CD4-positive, alpha-beta T cell (primary cell): ENCODE measurements at regions not wholly inside any gene's neighbourhood (a gene's known extent, or its start where the extent isn't known, plus 50 kb on each side); places are given as distances from the start of the nearest gene placed in this dataset.
A peak's percentile ranks its signal among the peaks of the same experiment; 100 is the strongest.

Experiments used
- ATAC-seq: fragments of 200-7000 bp; cut with Tn5 transposase; one replicate; pipeline ENCODE4 v1.10.0; 2022; ENCODE audit warnings: mild to moderate bottlenecking; ENCODE audit not compliant: poor library complexity
- CTCF ChIA-PET: fragments of 350-600 bp; sonication (Branson Sonifier 250); formaldehyde crosslinking; loops from one replicate; lab custom pipeline; 2021; ENCODE audit warnings: antibody characterized with exemption, inconsistent platforms; lab: Charles Lee
- POLR2A ChIA-PET: fragments of 350-600 bp; sonication (Branson Sonifier 250); formaldehyde crosslinking; loops from one replicate; lab custom pipeline; 2021; ENCODE audit warnings: antibody characterized with exemption, inconsistent platforms; lab: Charles Lee
- DNase-seq, 14 experiments: peaks; one replicate each; pipeline ENCODE4 v3.0.0-alpha.2; 2013 to 2020; ENCODE audit warnings: mixed read lengths in 2 of 14
- H3K27ac ChIP-seq, 2 donors: one replicate each; pipeline versions ENCODE4 v1.5.1 to v1.7.0; 2013; ENCODE audit warnings: low read length in 2 of 2, low read depth in 1 of 2, mild to moderate bottlenecking in 1 of 2
- H3K27me3 ChIP-seq, 2 experiments: 1 replicate in 1 of 2; 2 replicates in 1 of 2; pipeline versions ENCODE4 v1.6.1 to v1.7.0; 2013; ENCODE audit warnings: low read length in 2 of 2, control low read depth in 1 of 2, mild to moderate bottlenecking in 1 of 2, moderate library complexity in 1 of 2; ENCODE audit not compliant: insufficient read depth in 2 of 2, control insufficient read depth in 1 of 2
- H3K36me3 ChIP-seq: one replicate; pipeline ENCODE4 v1.6.1; 2013; ENCODE audit warnings: low read length, control low read depth; ENCODE audit not compliant: insufficient read depth
- H3K4me1 ChIP-seq: one replicate; pipeline ENCODE4 v1.6.1; 2013; ENCODE audit warnings: low read length, control low read depth; ENCODE audit not compliant: insufficient read depth
- H3K4me3 ChIP-seq: one replicate; pipeline ENCODE4 v1.5.1; 2013; ENCODE audit warnings: mild to moderate bottlenecking, low read length, moderate library complexity
- H3K9me3 ChIP-seq, 2 experiments: 1 replicate in 1 of 2; 2 replicates in 1 of 2; pipeline versions ENCODE4 v1.6.1 to v1.7.0; 2013; ENCODE audit warnings: low read length in 2 of 2, mild to moderate bottlenecking in 2 of 2, control low read depth in 1 of 2, moderate library complexity in 1 of 2; ENCODE audit not compliant: control insufficient read depth in 1 of 2, insufficient read depth in 1 of 2
- H3K27ac Mint-ChIP-seq: one replicate; pipeline ENCODE4 v1.8.0; 2020; ENCODE audit warnings: mixed read lengths
- H3K27me3 Mint-ChIP-seq: one replicate; pipeline ENCODE4 v1.8.0; 2021; ENCODE audit warnings: mixed read lengths
- H3K36me3 Mint-ChIP-seq: one replicate; pipeline ENCODE4 v1.8.0; 2021; ENCODE audit warnings: low read depth, mixed read lengths
- H3K4me1 Mint-ChIP-seq: one replicate; pipeline ENCODE4 v1.8.0; 2021; ENCODE audit warnings: low read depth, mixed read lengths
- H3K4me3 Mint-ChIP-seq: one replicate; pipeline ENCODE4 v1.8.0; 2020; ENCODE audit warnings: mild to moderate bottlenecking, mixed read lengths
- H3K9me3 Mint-ChIP-seq: one replicate; pipeline ENCODE4 v1.8.0; 2020; ENCODE audit warnings: mixed read lengths
- intact Hi-C, 2 experiments: fragments of 100-400 bp; cut with DNase I in 1 of 2; cut with micrococcal nuclease in 1 of 2; formaldehyde crosslinking; loops; one replicate each; pipeline versions ENCODE4 v1.15.1 to v1.9.0; 2023 to 2025; cut with DNase I, micrococcal nuclease
- TF ChIP-seq, protein P1 (sequence below): fragments of 200-600 bp; IDR thresholded peaks from one replicate; pipeline ENCODE4 v1.8.0; 2022; ENCODE audit warnings: antibody characterized with exemption, mild to moderate bottlenecking

- intact Hi-C loops: no loop called here
- Histone ChIP-seq H3K4me3 (no peak overlapping the region), H3K27me3 (peaks cover 0 to 3% of the 10 kb centered on the region in 2 experiments), H3K27ac (no peak overlapping the region), H3K9me3 (peaks cover 0 to 12% of the 10 kb centered on the region in 2 experiments), H3K4me1 (no peaks in the 10 kb centered on the region), H3K36me3 (no peaks in the 10 kb centered on the region)
- peaks cover 5% of the 10 kb centered on the region for H3K27me3 Mint-ChIP-seq
- DNase-seq (no peak), ATAC-seq (no peak)
- POLR2A ChIA-PET: no interaction called here
- H3K4me3 Mint-ChIP-seq: no peak overlapping the region
- H3K9me3 Mint-ChIP-seq: peaks cover 5% of the 10 kb centered on the region
- CTCF ChIA-PET: no interaction called here
- TF ChIP-seq, protein P1, sequence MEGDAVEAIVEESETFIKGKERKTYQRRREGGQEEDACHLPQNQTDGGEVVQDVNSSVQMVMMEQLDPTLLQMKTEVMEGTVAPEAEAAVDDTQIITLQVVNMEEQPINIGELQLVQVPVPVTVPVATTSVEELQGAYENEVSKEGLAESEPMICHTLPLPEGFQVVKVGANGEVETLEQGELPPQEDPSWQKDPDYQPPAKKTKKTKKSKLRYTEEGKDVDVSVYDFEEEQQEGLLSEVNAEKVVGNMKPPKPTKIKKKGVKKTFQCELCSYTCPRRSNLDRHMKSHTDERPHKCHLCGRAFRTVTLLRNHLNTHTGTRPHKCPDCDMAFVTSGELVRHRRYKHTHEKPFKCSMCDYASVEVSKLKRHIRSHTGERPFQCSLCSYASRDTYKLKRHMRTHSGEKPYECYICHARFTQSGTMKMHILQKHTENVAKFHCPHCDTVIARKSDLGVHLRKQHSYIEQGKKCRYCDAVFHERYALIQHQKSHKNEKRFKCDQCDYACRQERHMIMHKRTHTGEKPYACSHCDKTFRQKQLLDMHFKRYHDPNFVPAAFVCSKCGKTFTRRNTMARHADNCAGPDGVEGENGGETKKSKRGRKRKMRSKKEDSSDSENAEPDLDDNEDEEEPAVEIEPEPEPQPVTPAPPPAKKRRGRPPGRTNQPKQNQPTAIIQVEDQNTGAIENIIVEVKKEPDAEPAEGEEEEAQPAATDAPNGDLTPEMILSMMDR: no peak
- no peak overlapping the region for H3K27ac Mint-ChIP-seq
- H3K4me1 Mint-ChIP-seq: no peaks in the 10 kb centered on the region
- H3K36me3 Mint-ChIP-seq: no peaks in the 10 kb centered on the region
These were observed 381.6 kb upstream of the CADM1 start for GRCh38 chr11:115885535-115886421.

GRCh38 chr11:115884800-115885534, 380.8 kb upstream of the CADM1 start:
- ChIA-PET CTCF (no interaction called here), POLR2A (no interaction called here)
- Mint-ChIP-seq H3K27ac (no peak overlapping the region), H3K4me1 (no peaks in the 10 kb centered on the region), H3K36me3 (no peaks in the 10 kb centered on the region), H3K9me3 (peaks cover 5% of the 10 kb centered on the region), H3K27me3 (peaks cover 5% of the 10 kb centered on the region), H3K4me3 (no peak overlapping the region)
- H3K9me3 ChIP-seq: peaks cover 0 to 15% of the 10 kb centered on the region in 2 experiments
- DNase-seq (no peak), ATAC-seq (no peak)
- intact Hi-C loops: no loop called here
- no peak overlapping the region for H3K4me3 ChIP-seq
- no peaks in the 10 kb centered on the region for H3K36me3 ChIP-seq
- TF ChIP-seq, protein P1: no peak
- H3K27me3 ChIP-seq: peaks cover 0 to 3% of the 10 kb centered on the region in 2 experiments
- no peak overlapping the region for H3K27ac ChIP-seq
- no peaks in the 10 kb centered on the region for H3K4me1 ChIP-seq

DNA sequence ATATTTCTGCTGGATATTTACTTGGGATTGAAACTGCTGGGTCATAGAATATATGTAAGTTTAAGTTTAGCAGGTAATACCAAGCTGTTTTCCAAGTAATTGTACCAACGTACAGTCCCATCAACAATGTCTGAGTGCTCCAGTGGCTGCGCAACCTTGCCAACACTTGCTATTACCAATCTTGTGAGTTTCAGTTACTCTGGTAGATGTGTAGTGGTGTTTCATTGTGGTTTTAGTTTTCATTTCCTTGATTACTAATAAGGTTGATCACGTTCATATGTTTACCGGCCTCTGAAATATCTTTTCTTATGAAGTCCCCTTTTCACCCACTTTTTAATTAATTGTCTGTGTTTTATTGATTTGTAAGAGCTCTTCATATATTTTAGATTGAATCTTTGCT, 370.6 kb upstream of the CADM1 start:
- H3K9me3 ChIP-seq: peaks cover 0 to 4% of the 10 kb centered on the region in 2 experiments
- Mint-ChIP-seq H3K27me3 (no peaks in the 10 kb centered on the region), H3K36me3 (no peaks in the 10 kb centered on the region), H3K4me1 (no peaks in the 10 kb centered on the region), H3K4me3 (no peak overlapping the region), H3K27ac (no peak overlapping the region), H3K9me3 (no peaks in the 10 kb centered on the region)
- H3K36me3 ChIP-seq: no peaks in the 10 kb centered on the region
- DNase-seq: peak in 1 of 14 experiments; percentile 19
- POLR2A ChIA-PET: no interaction called here
- TF ChIP-seq, protein P1: no peak
- H3K4me1 ChIP-seq: peaks cover 9% of the 10 kb centered on the region
- H3K27me3 ChIP-seq: no peaks in the 10 kb centered on the region
- no peak overlapping the region for H3K4me3 ChIP-seq
- H3K27ac ChIP-seq: no peak overlapping the region
- ATAC-seq: no peak
- intact Hi-C loops: no loop called here
- CTCF ChIA-PET: no interaction called here
